ENCODE measurements at regions not wholly inside any gene's neighbourhood (a gene's known extent, or its start where the extent isn't known, plus 50 kb on each side); places are given as distances from the start of the nearest gene placed in this dataset.

DNA sequence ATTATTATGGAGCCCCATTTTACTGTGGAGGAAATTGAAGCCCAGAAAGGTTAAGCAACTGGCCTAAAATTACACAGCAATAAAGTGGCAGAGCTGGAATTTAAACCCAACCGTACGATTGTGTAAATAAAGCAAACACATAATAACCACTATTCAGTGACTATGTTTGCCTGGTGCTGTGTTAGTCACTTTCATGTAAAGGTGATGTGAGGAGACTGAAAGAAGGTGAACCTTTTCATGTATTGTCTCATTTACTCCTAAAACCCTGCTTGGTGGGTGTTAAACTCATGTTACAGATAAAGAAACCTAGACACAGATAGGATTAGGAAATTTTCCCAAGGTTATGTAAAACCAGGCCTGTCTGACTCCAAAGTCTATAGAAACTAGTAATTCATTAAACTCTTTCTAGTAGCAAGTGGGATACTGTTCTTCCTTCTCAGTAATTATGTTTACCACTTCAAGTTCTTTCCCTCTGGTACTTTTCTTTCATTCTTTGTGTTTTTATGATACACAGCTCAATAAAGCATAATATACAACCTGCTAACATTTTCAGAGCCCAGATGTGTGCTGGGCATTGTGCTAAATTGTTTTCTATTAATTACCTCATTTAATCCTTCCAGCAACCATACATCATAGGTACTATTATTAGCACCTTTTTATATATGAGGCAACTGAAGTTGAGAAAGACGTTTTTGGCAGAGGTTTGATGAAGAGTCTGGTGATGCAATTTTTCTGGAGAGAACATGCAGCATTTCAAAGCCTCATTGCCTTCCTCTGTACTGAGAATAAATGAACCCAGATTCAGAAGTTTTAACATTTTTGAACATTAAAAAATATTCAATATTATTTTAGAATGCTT lies 202.7 kb downstream of the SPRY1 start:
- TF ChIP-seq, protein P1, sequence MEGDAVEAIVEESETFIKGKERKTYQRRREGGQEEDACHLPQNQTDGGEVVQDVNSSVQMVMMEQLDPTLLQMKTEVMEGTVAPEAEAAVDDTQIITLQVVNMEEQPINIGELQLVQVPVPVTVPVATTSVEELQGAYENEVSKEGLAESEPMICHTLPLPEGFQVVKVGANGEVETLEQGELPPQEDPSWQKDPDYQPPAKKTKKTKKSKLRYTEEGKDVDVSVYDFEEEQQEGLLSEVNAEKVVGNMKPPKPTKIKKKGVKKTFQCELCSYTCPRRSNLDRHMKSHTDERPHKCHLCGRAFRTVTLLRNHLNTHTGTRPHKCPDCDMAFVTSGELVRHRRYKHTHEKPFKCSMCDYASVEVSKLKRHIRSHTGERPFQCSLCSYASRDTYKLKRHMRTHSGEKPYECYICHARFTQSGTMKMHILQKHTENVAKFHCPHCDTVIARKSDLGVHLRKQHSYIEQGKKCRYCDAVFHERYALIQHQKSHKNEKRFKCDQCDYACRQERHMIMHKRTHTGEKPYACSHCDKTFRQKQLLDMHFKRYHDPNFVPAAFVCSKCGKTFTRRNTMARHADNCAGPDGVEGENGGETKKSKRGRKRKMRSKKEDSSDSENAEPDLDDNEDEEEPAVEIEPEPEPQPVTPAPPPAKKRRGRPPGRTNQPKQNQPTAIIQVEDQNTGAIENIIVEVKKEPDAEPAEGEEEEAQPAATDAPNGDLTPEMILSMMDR (IDR thresholded peaks at IDR 0.05; ENCODE audit: borderline replicate concordance, extremely low read depth, insufficient read depth): no peak
- Histone ChIP-seq H3K36me3 (ENCODE audit: control insufficient read depth in 2 of 3, insufficient read depth in 3 of 3, low read length in 3 of 3) (no peaks in the 10 kb centered on the region), H3K27me3 (ENCODE audit: control insufficient read depth, insufficient read depth, low read length) (no peaks in the 10 kb centered on the region), H3K9me3 (ENCODE audit: control insufficient read depth in 2 of 3, insufficient read depth in 1 of 3, low read length in 3 of 3) (no peaks in the 10 kb centered on the region), H3K4me1 (ENCODE audit: control insufficient read depth in 2 of 3, insufficient read depth in 2 of 3, low read depth in 1 of 3, low read length in 3 of 3) (peaks cover 0 to 7% (median 5%) of the 10 kb centered on the region in 3 donors), H3K9ac (ENCODE audit: low read length in 3 of 3) (no peak overlapping the region), H3K27ac (ENCODE audit: low read depth in 2 of 2, low read length in 2 of 2) (no peak overlapping the region), H3K4me3 (ENCODE audit: low read length in 3 of 3) (no peak overlapping the region)
- intact Hi-C loops (cut with DNase I): no loop called here
- FAIRE-seq: no peak
- no peak for DNase-seq

GRCh38 chr4:123599920-123600810 lies 203.6 kb downstream of the SPRY1 start:
- FAIRE-seq: no peak
- TF ChIP-seq, protein P1 (IDR thresholded peaks at IDR 0.05; ENCODE audit: borderline replicate concordance, extremely low read depth, insufficient read depth): no peak
- no peaks in the 10 kb centered on the region for H3K27me3 ChIP-seq (ENCODE audit: control insufficient read depth, insufficient read depth, low read length)
- H3K27ac ChIP-seq (ENCODE audit: low read depth in 2 of 2, low read length in 2 of 2): peak overlapping the region; percentile 26 to 47
- DNase-seq: peak; percentile 54 to 87 (median 65)
- intact Hi-C loops (cut with DNase I): no loop called here
- no peaks in the 10 kb centered on the region for H3K36me3 ChIP-seq (ENCODE audit: control insufficient read depth in 2 of 3, insufficient read depth in 3 of 3, low read length in 3 of 3)
- peaks cover 0 to 7% (median 5%) of the 10 kb centered on the region in 3 donors for H3K4me1 ChIP-seq (ENCODE audit: control insufficient read depth in 2 of 3, insufficient read depth in 2 of 3, low read depth in 1 of 3, low read length in 3 of 3)
- H3K4me3 ChIP-seq (ENCODE audit: low read length in 3 of 3): no peak overlapping the region
- no peaks in the 10 kb centered on the region for H3K9me3 ChIP-seq (ENCODE audit: control insufficient read depth in 2 of 3, insufficient read depth in 1 of 3, low read length in 3 of 3)
- no peak overlapping the region for H3K9ac ChIP-seq (ENCODE audit: low read length in 3 of 3)

GRCh38 chr4:123600987-123601904 lies 204.7 kb downstream of the SPRY1 start:
- DNase-seq (no peak), FAIRE-seq (peak; percentile 29)
- Histone ChIP-seq H3K27me3 (ENCODE audit: control insufficient read depth, insufficient read depth, low read length) (no peaks in the 10 kb centered on the region), H3K4me3 (ENCODE audit: low read length in 3 of 3) (no peak overlapping the region), H3K9me3 (ENCODE audit: control insufficient read depth in 2 of 3, insufficient read depth in 1 of 3, low read length in 3 of 3) (no peaks in the 10 kb centered on the region), H3K4me1 (ENCODE audit: control insufficient read depth in 2 of 3, insufficient read depth in 2 of 3, low read depth in 1 of 3, low read length in 3 of 3) (peaks cover 0 to 7% (median 5%) of the 10 kb centered on the region in 3 donors), H3K9ac (ENCODE audit: low read length in 3 of 3) (no peak overlapping the region), H3K36me3 (ENCODE audit: control insufficient read depth in 2 of 3, insufficient read depth in 3 of 3, low read length in 3 of 3) (no peaks in the 10 kb centered on the region), H3K27ac (ENCODE audit: low read depth in 2 of 2, low read length in 2 of 2) (no peak overlapping the region)
- intact Hi-C loops (cut with DNase I): no loop called here
- TF ChIP-seq, protein P1 (IDR thresholded peaks at IDR 0.05; ENCODE audit: borderline replicate concordance, extremely low read depth, insufficient read depth): no peak
